Lower leg skin (tissue), 3 donors: ENCODE measurements at regions not wholly inside any gene's neighbourhood (a gene's known extent, or its start where the extent isn't known, plus 50 kb on each side); places are given as distances from the start of the nearest gene placed in this dataset.

Experiments
- POLR2A ChIP-seq, 2 donors: fragments of 450-650 bp; IDR thresholded peaks; one replicate each; pipeline ENCODE4 v1.6.1; 2016 to 2017; ENCODE audit warnings: antibody characterized with exemption in 2 of 2, mild to moderate bottlenecking in 1 of 2, moderate library complexity in 1 of 2
- TF ChIP-seq, protein P1 (sequence below), 3 donors: fragments of 450-650 bp; IDR thresholded peaks; one replicate each; pipeline ENCODE4 v1.5.1; 2016; ENCODE audit warnings: antibody characterized with exemption in 3 of 3, mild to moderate bottlenecking in 3 of 3, moderate library complexity in 2 of 3

DNA sequence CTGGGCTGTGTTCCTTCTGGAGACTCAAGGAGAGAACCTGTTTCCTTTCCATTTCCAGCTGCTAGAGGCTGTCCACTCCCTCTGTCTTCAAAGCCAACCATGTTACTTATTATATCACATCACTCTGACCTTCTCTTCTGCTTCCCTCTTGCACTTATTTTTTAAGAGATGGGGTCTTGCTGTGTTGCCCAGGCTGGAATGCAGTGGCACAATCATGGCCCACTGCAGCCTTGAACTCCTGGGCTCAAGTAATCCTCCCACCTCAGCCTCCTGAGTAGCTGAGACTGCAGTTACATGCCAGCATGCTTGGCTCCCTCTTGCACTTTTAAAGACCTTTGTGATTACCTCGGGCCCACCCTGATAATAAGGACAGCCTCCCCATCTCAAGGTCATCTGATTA lies 160.0 kb upstream of the DTNBP1 start:
- TF ChIP-seq, protein P1, sequence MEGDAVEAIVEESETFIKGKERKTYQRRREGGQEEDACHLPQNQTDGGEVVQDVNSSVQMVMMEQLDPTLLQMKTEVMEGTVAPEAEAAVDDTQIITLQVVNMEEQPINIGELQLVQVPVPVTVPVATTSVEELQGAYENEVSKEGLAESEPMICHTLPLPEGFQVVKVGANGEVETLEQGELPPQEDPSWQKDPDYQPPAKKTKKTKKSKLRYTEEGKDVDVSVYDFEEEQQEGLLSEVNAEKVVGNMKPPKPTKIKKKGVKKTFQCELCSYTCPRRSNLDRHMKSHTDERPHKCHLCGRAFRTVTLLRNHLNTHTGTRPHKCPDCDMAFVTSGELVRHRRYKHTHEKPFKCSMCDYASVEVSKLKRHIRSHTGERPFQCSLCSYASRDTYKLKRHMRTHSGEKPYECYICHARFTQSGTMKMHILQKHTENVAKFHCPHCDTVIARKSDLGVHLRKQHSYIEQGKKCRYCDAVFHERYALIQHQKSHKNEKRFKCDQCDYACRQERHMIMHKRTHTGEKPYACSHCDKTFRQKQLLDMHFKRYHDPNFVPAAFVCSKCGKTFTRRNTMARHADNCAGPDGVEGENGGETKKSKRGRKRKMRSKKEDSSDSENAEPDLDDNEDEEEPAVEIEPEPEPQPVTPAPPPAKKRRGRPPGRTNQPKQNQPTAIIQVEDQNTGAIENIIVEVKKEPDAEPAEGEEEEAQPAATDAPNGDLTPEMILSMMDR (IDR thresholded peaks at IDR 0.05), result no peak
- no peak for TF ChIP-seq POLR2A (IDR thresholded peaks at IDR 0.05)
